NCI-H1417 (cell line): ENCODE measurements at regions not wholly inside any gene's neighbourhood (a gene's known extent, or its start where the extent isn't known, plus 50 kb on each side); places are given as distances from the start of the nearest gene placed in this dataset.

Source experiments
- DNase-seq, 3 experiments: peaks; one replicate each; lab custom pipeline; 2025; lab: John Stamatoyannopoulos, UW

GRCh38 chr13:77423296-77423695, 96.4 kb upstream of the MYCBP2 start:
- peak in 1 of 3 experiments; percentile 29 for DNase-seq

GRCh38 chr13:77422724-77423123, 95.8 kb upstream of the MYCBP2 start:
- DNase-seq, result no peak

- DNase-seq, result no peak
Observed at GRCh38 chr13:77417897-77418296, 91.0 kb upstream of the MYCBP2 start.

GRCh38 chr13:77416666-77417212, 89.8 kb upstream of the MYCBP2 start:
- no peak for DNase-seq

GRCh38 chr13:77415253-77416071, 88.6 kb upstream of the MYCBP2 start:
- peak in 1 of 3 experiments; percentile 45 for DNase-seq

GRCh38 chr13:77412860-77413259, 86.0 kb upstream of the MYCBP2 start:
- DNase-seq, result no peak

GRCh38 chr13:77412116-77412635, 85.3 kb upstream of the MYCBP2 start:
- no peak for DNase-seq

- no peak for DNase-seq
Observed at GRCh38 chr13:77409412-77409811, 82.5 kb upstream of the MYCBP2 start.

- no peak for DNase-seq
Observed at GRCh38 chr13:77406644-77407440, 79.9 kb upstream of the MYCBP2 start.

- no peak for DNase-seq
Observed at GRCh38 chr13:77398825-77399620, 72.1 kb upstream of the MYCBP2 start.

- DNase-seq, result no peak
Observed at GRCh38 chr13:77397636-77398035, 70.7 kb upstream of the MYCBP2 start.

- DNase-seq, result no peak
Observed at GRCh38 chr13:77391475-77391874, 64.6 kb upstream of the MYCBP2 start.

- DNase-seq, result no peak
Observed at GRCh38 chr13:77390391-77390790, 63.5 kb upstream of the MYCBP2 start.

GRCh38 chr13:77389625-77390000, 62.7 kb upstream of the MYCBP2 start:
- peak in 1 of 3 experiments; percentile 38 for DNase-seq

GRCh38 chr13:77388944-77389624, 62.2 kb upstream of the MYCBP2 start:
- DNase-seq, result peak in 1 of 3 experiments; percentile 33

GRCh38 chr13:77387607-77388200, 60.8 kb upstream of the MYCBP2 start:
- no peak for DNase-seq

GRCh38 chr13:77386880-77387606, 60.1 kb upstream of the MYCBP2 start:
- DNase-seq, result no peak

- DNase-seq, result no peak
Observed at GRCh38 chr13:77386046-77386445, 59.2 kb upstream of the MYCBP2 start.

GRCh38 chr13:77384999-77385398, 58.1 kb upstream of the MYCBP2 start:
- DNase-seq, result no peak

GRCh38 chr13:77383097-77383496, 56.2 kb upstream of the MYCBP2 start:
- no peak for DNase-seq
